ENCODE measurements at regions not wholly inside any gene's neighbourhood (a gene's known extent, or its start where the extent isn't known, plus 50 kb on each side); places are given as distances from the start of the nearest gene placed in this dataset.

- Histone ChIP-seq H3K9me3 (replicated peaks; ENCODE audit: control insufficient read depth, insufficient read depth, low read depth, low read length) (no peaks in the 10 kb centered on the region), H3K9ac (ENCODE audit: insufficient read depth in 1 of 2, low read depth in 2 of 2, low read length in 2 of 2) (no peak overlapping the region), H3K27me3 (ENCODE audit: control insufficient read depth in 2 of 2, insufficient read depth in 2 of 2, low read length in 2 of 2) (peaks cover 14 to 28% of the 10 kb centered on the region in 2 experiments), H2AFZ (ENCODE audit: low read depth, low read length) (no peak overlapping the region), H3K4me1 (replicated peaks in 1 of 2; ENCODE audit: control insufficient read depth in 2 of 2, insufficient read depth in 2 of 2, low read length in 2 of 2) (no peaks in the 10 kb centered on the region; a peak in 1 of 5 replicates), H4K20me1 (replicated peaks; ENCODE audit: control insufficient read depth, insufficient read depth, low read length) (no peaks in the 10 kb centered on the region), H3K27ac (ENCODE audit: extremely low read depth, low read depth, low read length) (no peak overlapping the region), H3K9me1 (ENCODE audit: control insufficient read depth, insufficient read depth, low read length) (no peaks in the 10 kb centered on the region), H3K79me2 (ENCODE audit: control insufficient read depth, insufficient read depth, low read length) (no peaks in the 10 kb centered on the region), H3K4me3 (no peak overlapping the region), H3K4me2 (ENCODE audit: insufficient read depth, low read length) (no peak overlapping the region), H3K36me3 (ENCODE audit: control insufficient read depth, insufficient read depth, low read length) (no peaks in the 10 kb centered on the region)
- in situ Hi-C loops (cut with MboI) (no loop called here), intact Hi-C loops (cut with micrococcal nuclease) (no loop called here)
- ATAC-seq (no peak), FAIRE-seq (peak; percentile 29), DNase-seq (ENCODE audit: extremely low read depth in 1 of 4, low spot score in 3 of 4) (no peak)
- POLR2A ChIA-PET = interaction anchor here (0.7 kb wide), 1 partner anchor 8 kb away, joined by 3 read pairs; no protein-coding TSS in a partner anchor
- no peak for TF ChIP-seq ZC3H4 (CRISPR knock-in tag; IDR thresholded peaks at IDR 0.05; ENCODE audit: borderline replicate concordance)
- TF ChIP-seq ELF4 (CRISPR knock-in tag; IDR thresholded peaks at IDR 0.05) = no peak
- no peak for TF ChIP-seq TRIM28 (IDR thresholded peaks at IDR 0.05)
- no peak for TF ChIP-seq CBX8 (IDR thresholded peaks at IDR 0.05; ENCODE audit: borderline replicate concordance, extremely low read depth, low read depth, low read length, poor library complexity, severe bottlenecking)
- TF ChIP-seq MYNN (IDR thresholded peaks at IDR 0.05) = no peak
- no peak for TF ChIP-seq MYNN (CRISPR knock-in tag; IDR thresholded peaks at IDR 0.05)
- TF ChIP-seq ZNF3 (CRISPR knock-in tag; IDR thresholded peaks at IDR 0.05) = no peak
- no peak for TF ChIP-seq NCOA2 (IDR thresholded peaks at IDR 0.05; ENCODE audit: partially characterized antibody in 2 of 2)
- no peak for TF ChIP-seq KHSRP (IDR thresholded peaks at IDR 0.05)
- no peak for TF ChIP-seq MLLT1 (IDR thresholded peaks at IDR 0.05)
- TF ChIP-seq MYBL2 (IDR thresholded peaks at IDR 0.05; ENCODE audit: low read depth) = no peak
- TF ChIP-seq MYBL2 (CRISPR knock-in tag; IDR thresholded peaks at IDR 0.05; ENCODE audit: borderline replicate concordance) = no peak
- TF ChIP-seq ZNF23 (CRISPR knock-in tag; IDR thresholded peaks at IDR 0.05) = no peak
- no peak for TF ChIP-seq MAZ (CRISPR knock-in tag; conservative IDR thresholded peaks at IDR 0.05 in 1 of 2, IDR thresholded peaks at IDR 0.05 in 1 of 2)
- TF ChIP-seq MEF2A (IDR thresholded peaks at IDR 0.05; ENCODE audit: control insufficient read depth, low read depth, low read length) = no peak
- TF ChIP-seq ZNF140 (CRISPR knock-in tag; IDR thresholded peaks at IDR 0.05) = no peak
- TF ChIP-seq CSDE1 (IDR thresholded peaks at IDR 0.05) = no peak
- no peak for TF ChIP-seq ZNF511 (CRISPR knock-in tag; IDR thresholded peaks at IDR 0.05)
- no peak for TF ChIP-seq SMC3 (conservative IDR thresholded peaks at IDR 0.05; ENCODE audit: insufficient read depth, low read depth, low read length)
- TF ChIP-seq ERF (CRISPR knock-in tag; IDR thresholded peaks at IDR 0.05) = no peak
- no peak for TF ChIP-seq EP400 (IDR thresholded peaks at IDR 0.05)
- CTCF ChIA-PET (ENCODE audit: low intra/inter-chr PET ratio) = no interaction called here
- 8% methylated on average over 8 of the region's 8 CpGs for WGBS (ENCODE audit: insufficient coverage, low coverage, missing lambda C conversion rate)
- BruUV-seq (replicated peaks) = no TSS peak
These were observed 110.6 kb upstream of the ATP1A1 start for GRCh38 chr1:116262207-116262994.

Data from K562 (cell line).